Pancreas (tissue), 10 donors: ENCODE measurements at regions not wholly inside any gene's neighbourhood (a gene's known extent, or its start where the extent isn't known, plus 50 kb on each side); places are given as distances from the start of the nearest gene placed in this dataset.
A peak's percentile ranks its signal among the peaks of the same experiment; 100 is the strongest.

Experiments used
- ATAC-seq, 4 donors: fragments of 200-7000 bp; cut with Tn5 transposase; one replicate each; pipeline versions ENCODE4 v1.8.0 to v1.9.1; 2020; ENCODE audit warnings: mild to moderate bottlenecking in 4 of 4, moderate library complexity in 4 of 4
- DNase-seq, 6 donors: peaks; one replicate each; pipeline ENCODE4 v3.0.0-alpha.2; 2020
- FAIRE-seq: peaks from 2 replicates; lab custom pipeline; 2012; peaks lifted over from hg19 to GRCh38; lab: Jason Lieb, UNC
- H3K27ac ChIP-seq, 4 donors: fragments of 200-600 bp; sonication (generic); 1 replicate in 3 of 4; 2 replicates in 1 of 4; pipeline versions ENCODE4 v1.5.0 to v1.8.0; 2020
- H3K27me3 ChIP-seq, 4 donors: fragments of 200-600 bp; one replicate each; pipeline ENCODE4 v1.8.0; 2021
- H3K36me3 ChIP-seq, 3 donors: fragments of 200-600 bp; sonication (generic) in 1 of 3; one replicate each; pipeline versions ENCODE4 v1.5.0 to v1.8.0; 2020 to 2021
- H3K4me1 ChIP-seq, 3 donors: fragments of 200-600 bp; one replicate each; pipeline ENCODE4 v1.8.0; 2021
- H3K4me3 ChIP-seq, 4 donors: fragments of 200-600 bp; sonication (generic) in 2 of 4; one replicate each; pipeline versions ENCODE4 v1.5.0 to v1.8.0; 2020 to 2021
- H3K9me3 ChIP-seq, 4 donors: fragments of 200-600 bp; one replicate each; pipeline ENCODE4 v1.8.0; 2021
- CTCF ChIP-seq, 4 donors: fragments of 200-600 bp; sonication (generic) in 3 of 4; IDR thresholded peaks; one replicate each; pipeline versions ENCODE4 v1.5.0 to v1.8.0; 2021; ENCODE audit warnings: antibody characterized with exemption in 4 of 4
- WGBS, 2 donors: extraction: QIAGEN DNeasy Blood & Tissue Kit; methylation state at CpG; one replicate each; pipeline ENCODE4 v1.1.7; 2013; 5-methylcytosine and 5-hydroxymethylcytosine counted together
- intact Hi-C, 3 donors: fragments of 100-400 bp; cut with DNase I; formaldehyde crosslinking; loops; one replicate each; pipeline versions ENCODE4 v1.11.1 to v1.14.2; 2022
- donor health status: healthy with polysubstance abuse.
- donor health status: DM: no; HTN: no; CAD: no; lungs with moderate emphysema.
- donor health status: DM: no; HTN: no; CAD: no.
- donor health status: control.
- donor health status: control.
- donor health status: Bipolar disorder and iron deficiency.
- donor health status: DM: yes; HTN: yes; CAD: no.
- donor health status: DM: no; HTN: no; CAD: no.
- donor health status: DM: no; HTN: no; CAD: no.
- donor health status: DM: yes; HTN: yes; CAD: no.

GRCh38 chr1:232579958-232580941 is 49.7 kb downstream of the SIPA1L2 start:
- no peak for FAIRE-seq
- Histone ChIP-seq H3K27ac (no peak overlapping the region), H3K9me3 (no peaks in the 10 kb centered on the region)

GRCh38 chr1:232579466-232579865 is 50.5 kb downstream of the SIPA1L2 start:
- no peak for TF ChIP-seq CTCF (IDR thresholded peaks at IDR 0.05)
- intact Hi-C loops: no loop called here
- Histone ChIP-seq H3K4me1 (no peaks in the 10 kb centered on the region), H3K4me3 (no peak overlapping the region), H3K27ac (no peak overlapping the region), H3K27me3 (no peaks in the 10 kb centered on the region), H3K36me3 (no peaks in the 10 kb centered on the region), H3K9me3 (no peaks in the 10 kb centered on the region)
- no peak for FAIRE-seq
- DNase-seq: no peak
- 8 to 15% methylated on average over 1 of the region's 1 CpG for WGBS, 2 donors
- ATAC-seq: no peak

More at GRCh38 chr1:232579958-232580941, 49.7 kb downstream of the SIPA1L2 start:
- no peak for TF ChIP-seq CTCF (IDR thresholded peaks at IDR 0.05)
- ATAC-seq: no peak
- Histone ChIP-seq H3K4me1 (no peaks in the 10 kb centered on the region), H3K4me3 (no peak overlapping the region), H3K36me3 (no peaks in the 10 kb centered on the region), H3K27me3 (no peaks in the 10 kb centered on the region)
- no peak for DNase-seq
- WGBS, 2 donors: 81 to 96% methylated on average over 3 of the region's 3 CpGs
- intact Hi-C loops: no loop called here

GRCh38 chr1:232578651-232579195 is 51.2 kb downstream of the SIPA1L2 start:
- Histone ChIP-seq H3K4me3 (no peak overlapping the region), H3K27me3 (no peaks in the 10 kb centered on the region), H3K9me3 (no peaks in the 10 kb centered on the region), H3K27ac (no peak overlapping the region), H3K36me3 (no peaks in the 10 kb centered on the region), H3K4me1 (no peaks in the 10 kb centered on the region)
- ATAC-seq (peak in 2 of 4 donors; percentile 13 to 17), FAIRE-seq (no peak), DNase-seq (no peak)
- TF ChIP-seq CTCF (IDR thresholded peaks at IDR 0.05): no peak
- WGBS, 2 donors: 49 to 61% methylated on average over 3 of the region's 3 CpGs
- intact Hi-C loops: no loop called here

- ATAC-seq (no peak), DNase-seq (no peak), FAIRE-seq (no peak)
- no peaks in the 10 kb centered on the region for H3K4me1 ChIP-seq
- H3K27me3 ChIP-seq: no peaks in the 10 kb centered on the region
- H3K36me3 ChIP-seq: no peaks in the 10 kb centered on the region
- H3K9me3 ChIP-seq: no peaks in the 10 kb centered on the region
- intact Hi-C loops: no loop called here
- no peak for TF ChIP-seq CTCF (IDR thresholded peaks at IDR 0.05)
- H3K27ac ChIP-seq: no peak overlapping the region
- H3K4me3 ChIP-seq: no peak overlapping the region
- 86 to 90% methylated on average over 2 of the region's 2 CpGs for WGBS, 2 donors
Measured at GRCh38 chr1:232577772-232578171, 52.2 kb downstream of the SIPA1L2 start.

- 80 to 83% methylated on average over 8 of the region's 8 CpGs for WGBS, 2 donors
- no peak overlapping the region for H3K4me3 ChIP-seq
- H3K27ac ChIP-seq: no peak overlapping the region
- no peaks in the 10 kb centered on the region for H3K9me3 ChIP-seq
- FAIRE-seq (no peak), DNase-seq (no peak), ATAC-seq (no peak)
- intact Hi-C loops: no loop called here
- H3K27me3 ChIP-seq: no peaks in the 10 kb centered on the region
- no peak for TF ChIP-seq CTCF (IDR thresholded peaks at IDR 0.05)
- no peaks in the 10 kb centered on the region for H3K4me1 ChIP-seq
- no peaks in the 10 kb centered on the region for H3K36me3 ChIP-seq
Measured at GRCh38 chr1:232576537-232576936, 53.4 kb downstream of the SIPA1L2 start.
